Activated CD8-positive, alpha-beta T cell treated with anti-CD3 and anti-CD28 coated beads, Interleukin-2, amount 10 ng/mL, durations not matched to agents 7 days and 5 days (primary cell): ENCODE measurements at regions not wholly inside any gene's neighbourhood (a gene's known extent, or its start where the extent isn't known, plus 50 kb on each side); places are given as distances from the start of the nearest gene placed in this dataset.
"Not testable (repeated sequence)": the region's sequence is repeated elsewhere in the genome, so short reads cannot be mapped to it uniquely, and the experiment has no call there.

Source experiments
- ATAC-seq: fragments of 150-1000 bp; cut with Tn5 transposase; one replicate; pipeline ENCODE4 v1.10.0; 2021; ENCODE audit warnings: moderate library complexity
- CTCF ChIA-PET: fragments of 350-600 bp; sonication (Branson Sonifier 250); formaldehyde crosslinking; loops from one replicate; lab custom pipeline; 2021; ENCODE audit warnings: antibody characterized with exemption; lab: Charles Lee
- POLR2A ChIA-PET: fragments of 350-600 bp; sonication (Branson Sonifier 250); formaldehyde crosslinking; loops from one replicate; lab custom pipeline; 2021; ENCODE audit warnings: antibody characterized with exemption; lab: Charles Lee
- DNase-seq: peaks from one replicate; pipeline ENCODE4 v3.0.0-alpha.2; 2020
- H3K27ac Mint-ChIP-seq: one replicate; pipeline ENCODE4 v1.8.0; 2021; ENCODE audit warnings: mild to moderate bottlenecking, mixed read lengths
- H3K27me3 Mint-ChIP-seq: one replicate; pipeline ENCODE4 v1.8.0; 2021; ENCODE audit warnings: low read depth, mixed read lengths
- H3K36me3 Mint-ChIP-seq: one replicate; pipeline ENCODE4 v1.8.0; 2021; ENCODE audit warnings: low read depth, mixed read lengths
- H3K4me1 Mint-ChIP-seq: one replicate; pipeline ENCODE4 v1.8.0; 2021; ENCODE audit warnings: low read depth, mixed read lengths
- H3K4me3 Mint-ChIP-seq: one replicate; pipeline ENCODE4 v1.8.0; 2021; ENCODE audit warnings: mild to moderate bottlenecking, mixed read lengths
- H3K9me3 Mint-ChIP-seq: one replicate; pipeline ENCODE4 v1.8.0; 2022; ENCODE audit warnings: mixed read lengths; ENCODE audit not compliant: insufficient read depth

DNA sequence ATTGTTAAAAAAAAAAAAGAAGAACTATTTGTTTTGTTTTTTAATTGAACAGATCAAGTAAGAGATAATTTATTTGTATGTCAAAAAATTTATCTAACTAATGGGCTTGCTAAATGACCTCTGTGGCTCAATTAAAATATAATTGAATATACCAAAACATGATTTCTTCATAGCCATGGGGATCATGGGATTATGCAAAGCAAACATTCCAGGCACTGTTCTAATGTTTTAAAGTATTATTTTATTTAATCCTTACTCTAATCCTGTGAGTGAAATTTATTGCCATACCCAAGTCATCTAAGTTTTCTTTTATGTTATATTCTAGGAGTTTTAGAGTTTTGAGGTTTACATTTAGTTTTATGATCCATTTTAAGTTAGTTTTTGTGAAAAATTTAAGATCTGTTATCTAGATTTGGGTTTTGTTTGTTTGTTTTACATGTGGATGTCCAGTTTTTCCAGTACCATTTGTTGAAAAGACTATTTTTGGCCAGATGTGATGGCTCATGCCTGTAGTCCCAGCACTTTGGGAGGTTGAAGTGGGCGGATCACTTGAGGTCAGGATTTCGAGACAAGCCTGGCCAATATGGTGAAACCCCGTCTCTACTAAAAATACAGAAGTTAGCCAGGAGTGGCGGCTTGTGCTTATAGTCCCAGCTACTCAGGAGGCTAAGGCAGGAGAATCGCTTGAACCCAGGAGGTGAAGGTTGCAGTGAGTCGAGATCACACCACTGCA lies 52.3 kb upstream of the CNOT10 start:
- H3K27ac Mint-ChIP-seq, result no peak overlapping the region
- POLR2A ChIA-PET, result no interaction called here
- CTCF ChIA-PET, result no interaction called here
- H3K4me1 Mint-ChIP-seq, result no peaks in the 10 kb centered on the region
- DNase-seq (no peak), ATAC-seq (no peak)
- H3K9me3 Mint-ChIP-seq, result no peaks in the 10 kb centered on the region
- no peak overlapping the region for H3K4me3 Mint-ChIP-seq
- peaks cover 27% of the 10 kb centered on the region for H3K27me3 Mint-ChIP-seq
- H3K36me3 Mint-ChIP-seq, result no peaks in the 10 kb centered on the region

DNA sequence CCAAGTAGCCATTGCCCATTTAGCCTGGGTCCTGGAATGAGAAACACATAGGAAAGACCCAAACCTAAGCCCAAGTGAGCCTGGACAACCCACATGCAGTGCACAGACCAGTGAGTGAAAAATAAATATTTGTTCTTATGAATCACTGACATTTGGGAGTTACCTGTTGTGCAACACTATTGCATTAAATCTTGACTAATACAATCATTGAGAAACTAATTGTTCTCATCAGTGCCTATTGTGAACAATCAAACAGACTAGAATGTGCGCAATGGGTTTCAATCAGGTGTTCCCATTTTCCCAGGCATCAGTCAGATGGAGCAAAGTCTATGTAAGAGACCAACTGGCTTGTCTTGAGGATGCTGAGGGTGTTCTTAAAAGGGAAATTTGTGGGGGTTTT lies 54.7 kb upstream of the CNOT10 start:
- H3K27me3 Mint-ChIP-seq, result peaks cover 22% of the 10 kb centered on the region
- ChIA-PET POLR2A (no interaction called here), CTCF (interaction anchor here (1.5 kb wide), 1 partner anchor 13 kb away, joined by 3 read pairs; no protein-coding TSS in a partner anchor)
- no peaks in the 10 kb centered on the region for H3K36me3 Mint-ChIP-seq
- ATAC-seq (no peak), DNase-seq (no peak)
- no peaks in the 10 kb centered on the region for H3K4me1 Mint-ChIP-seq
- H3K9me3 Mint-ChIP-seq, result no peaks in the 10 kb centered on the region
- H3K27ac Mint-ChIP-seq, result no peak overlapping the region
- no peak overlapping the region for H3K4me3 Mint-ChIP-seq

DNA sequence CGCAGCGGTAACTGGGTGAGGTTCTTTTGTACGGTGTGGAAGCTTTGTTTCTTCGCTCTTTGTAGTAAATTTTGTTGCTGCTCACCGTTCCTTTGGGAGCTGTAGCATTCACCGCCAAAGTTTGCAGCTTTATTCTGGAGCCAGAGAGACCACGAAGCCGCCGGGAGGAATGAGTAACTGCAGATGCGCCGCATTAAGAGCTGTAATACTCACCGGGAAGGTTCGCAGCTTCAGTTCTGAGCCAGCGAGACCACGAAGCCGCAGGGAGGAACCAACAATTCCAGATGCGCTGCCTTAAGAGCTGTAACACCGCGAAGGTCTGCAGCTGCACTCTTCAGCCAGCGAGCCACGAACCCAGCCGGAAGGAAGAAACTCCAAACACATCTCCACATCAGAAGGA lies 56.0 kb upstream of the DYNC1LI1 start:
- POLR2A ChIA-PET, result interaction anchor here (0.6 kb wide), 1 partner anchor 400 kb away, joined by 6 read pairs; no protein-coding TSS in a partner anchor
- Mint-ChIP-seq H3K4me1 (no peaks in the 10 kb centered on the region), H3K4me3 (no peak overlapping the region), H3K27me3 (peaks cover 19% of the 10 kb centered on the region), H3K9me3 (no peaks in the 10 kb centered on the region), H3K36me3 (no peaks in the 10 kb centered on the region), H3K27ac (no peak overlapping the region)
- DNase-seq, result no peak
- CTCF ChIA-PET, result no interaction called here
- no peak for ATAC-seq

DNA sequence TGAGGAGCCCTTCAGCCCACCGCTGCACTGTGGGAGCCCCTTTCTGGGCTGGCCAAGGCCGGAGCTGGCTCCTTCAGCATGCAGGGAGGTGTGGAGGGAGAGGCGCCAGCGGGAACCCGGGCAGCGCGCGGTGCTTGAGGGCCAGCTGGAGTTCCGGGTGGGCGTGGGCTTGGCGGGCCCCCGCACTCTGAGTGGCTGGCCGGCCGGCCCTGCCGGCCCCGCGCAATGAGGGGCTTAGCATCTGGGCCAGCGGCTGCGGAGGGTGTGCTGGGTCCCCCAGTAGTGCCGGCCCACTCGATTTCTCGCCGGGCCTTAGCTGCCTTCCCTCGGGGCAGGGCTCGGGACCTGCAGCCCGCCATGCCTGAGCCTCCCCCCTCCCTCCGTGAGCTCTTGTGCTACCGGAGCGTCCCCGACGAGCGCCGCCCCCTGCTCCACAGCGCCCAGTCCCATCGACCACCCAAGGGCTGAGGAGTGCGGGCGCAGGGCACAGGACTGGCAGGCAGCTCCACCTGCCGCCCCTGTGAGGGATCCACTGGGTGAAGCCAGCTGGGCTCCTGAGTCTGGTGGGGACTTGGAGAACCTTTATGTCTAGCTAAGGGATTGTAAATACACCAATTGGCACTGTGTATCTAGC lies 55.0 kb upstream of the DYNC1LI1 start:
- DNase-seq, H3K36me3 Mint-ChIP-seq, H3K27ac Mint-ChIP-seq, CTCF ChIA-PET, H3K4me3 Mint-ChIP-seq, ATAC-seq, H3K9me3 Mint-ChIP-seq, H3K4me1 Mint-ChIP-seq: not testable (repeated sequence)
- POLR2A ChIA-PET, result interaction anchor here (0.6 kb wide), 1 partner anchor 73 kb away, joined by 3 read pairs; no protein-coding TSS in a partner anchor
- peaks cover 20% of the 10 kb centered on the region for H3K27me3 Mint-ChIP-seq

GRCh38 chr3:32623532-32623931 lies 52.9 kb upstream of the DYNC1LI1 start:
- no peaks in the 10 kb centered on the region for H3K36me3 Mint-ChIP-seq
- ChIA-PET CTCF (no interaction called here), POLR2A (no interaction called here)
- H3K27ac Mint-ChIP-seq, result no peak overlapping the region
- H3K4me3 Mint-ChIP-seq, result no peak overlapping the region
- DNase-seq (no peak), ATAC-seq (no peak)
- H3K27me3 Mint-ChIP-seq, result peaks cover 17% of the 10 kb centered on the region
- H3K9me3 Mint-ChIP-seq, result no peaks in the 10 kb centered on the region
- H3K4me1 Mint-ChIP-seq, result no peaks in the 10 kb centered on the region

DNA sequence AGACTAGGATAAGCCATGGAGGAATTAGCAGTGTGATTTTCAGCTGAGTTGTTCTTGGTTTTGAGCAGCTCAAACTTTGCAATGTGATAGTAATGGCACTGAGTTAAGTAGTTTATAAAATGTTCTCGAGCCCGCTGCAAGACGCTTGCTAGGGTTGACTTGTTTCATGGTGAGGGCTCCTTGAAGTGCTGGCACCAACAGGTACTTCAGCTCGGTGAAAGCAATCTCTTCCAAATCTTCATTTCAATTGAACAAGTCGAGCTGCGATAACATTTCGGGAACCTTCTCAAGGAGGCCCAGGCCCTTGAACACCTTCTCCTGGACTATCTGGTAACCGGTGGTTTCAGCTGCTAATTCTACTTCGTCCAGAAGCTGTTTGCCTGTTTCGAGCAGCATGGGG lies 50.8 kb upstream of the DYNC1LI1 start:
- CTCF ChIA-PET, result no interaction called here
- peaks cover 21% of the 10 kb centered on the region for H3K27me3 Mint-ChIP-seq
- H3K4me3 Mint-ChIP-seq, result no peak overlapping the region
- no peak for DNase-seq
- POLR2A ChIA-PET, result no interaction called here
- ATAC-seq, result no peak
- H3K27ac Mint-ChIP-seq, result no peak overlapping the region
- no peaks in the 10 kb centered on the region for H3K36me3 Mint-ChIP-seq
- no peaks in the 10 kb centered on the region for H3K4me1 Mint-ChIP-seq
- H3K9me3 Mint-ChIP-seq, result no peaks in the 10 kb centered on the region

GRCh38 chr3:32620611-32621310 lies 50.1 kb upstream of the DYNC1LI1 start:
- H3K27me3 Mint-ChIP-seq, result peaks cover 21% of the 10 kb centered on the region
- no peaks in the 10 kb centered on the region for H3K4me1 Mint-ChIP-seq
- CTCF ChIA-PET, result no interaction called here
- POLR2A ChIA-PET, result no interaction called here
- DNase-seq (no peak), ATAC-seq (no peak)
- no peak overlapping the region for H3K27ac Mint-ChIP-seq
- no peak overlapping the region for H3K4me3 Mint-ChIP-seq
- no peaks in the 10 kb centered on the region for H3K36me3 Mint-ChIP-seq
- H3K9me3 Mint-ChIP-seq, result no peaks in the 10 kb centered on the region
